ENCODE measurements at regions not wholly inside any gene's neighbourhood (a gene's known extent, or its start where the extent isn't known, plus 50 kb on each side); places are given as distances from the start of the nearest gene placed in this dataset.
"Not testable (repeated sequence)": the region's sequence is repeated elsewhere in the genome, so short reads cannot be mapped to it uniquely, and the experiment has no call there.

DNA sequence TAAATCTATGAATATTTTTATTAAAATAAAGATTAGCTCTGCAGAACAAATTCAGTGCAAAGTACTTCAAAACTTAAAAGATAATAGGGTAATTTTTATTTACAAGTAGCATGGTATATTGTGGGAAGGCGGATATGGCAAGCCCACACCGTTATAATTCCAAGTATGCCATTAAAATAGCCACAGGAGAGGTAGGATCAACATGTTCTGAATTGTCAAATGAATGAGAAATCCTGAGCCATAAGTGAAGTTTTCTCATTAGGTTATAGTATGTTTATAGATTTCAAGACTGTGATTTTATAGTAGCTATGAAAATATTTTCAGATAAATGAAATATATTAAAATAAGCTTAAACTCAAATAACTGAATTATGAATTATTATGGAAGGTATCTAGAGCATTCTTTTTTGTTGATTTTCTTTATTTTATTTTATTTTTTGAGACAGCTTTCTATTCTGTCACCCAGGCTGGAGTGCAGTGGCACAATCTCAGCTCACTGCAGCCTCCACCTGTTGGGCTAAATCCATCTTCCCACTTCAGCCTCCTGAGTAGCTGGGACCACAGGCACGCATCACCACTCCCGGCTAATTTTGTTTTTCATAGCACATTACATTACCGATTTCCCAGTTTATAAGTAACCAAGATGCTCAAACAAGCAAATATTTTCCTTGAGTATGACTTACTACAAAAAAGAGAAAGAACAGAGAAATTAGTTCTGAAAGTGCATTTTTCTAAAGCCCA is 956.6 kb downstream of the GATA3 start:
- no peak for DNase-seq

- no peak for DNase-seq
Measured at GRCh38 chr10:9012312-9012711, 957.8 kb downstream of the GATA3 start.

DNA sequence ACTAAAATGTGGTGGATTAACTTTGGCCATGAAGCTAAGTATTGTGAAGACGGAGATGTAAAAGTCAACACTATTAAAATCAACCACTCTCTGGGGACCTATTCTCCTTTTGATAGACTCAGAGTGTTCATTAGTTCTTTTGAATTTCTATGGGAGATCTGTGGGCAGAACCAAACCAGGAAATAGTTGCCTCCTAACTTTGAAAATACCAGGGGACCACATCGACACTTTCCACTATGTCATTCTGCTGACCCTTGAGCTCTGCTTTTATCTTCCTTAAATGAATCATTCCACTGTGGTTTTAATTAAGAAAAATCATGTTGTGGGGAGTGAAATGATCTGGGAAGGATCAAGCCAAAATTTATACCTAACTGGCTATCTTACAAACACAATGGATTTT is 960.5 kb downstream of the GATA3 start:
- DNase-seq = no peak

- DNase-seq = no peak
Measured at GRCh38 chr10:9015447-9015846, 961.0 kb downstream of the GATA3 start.

DNA sequence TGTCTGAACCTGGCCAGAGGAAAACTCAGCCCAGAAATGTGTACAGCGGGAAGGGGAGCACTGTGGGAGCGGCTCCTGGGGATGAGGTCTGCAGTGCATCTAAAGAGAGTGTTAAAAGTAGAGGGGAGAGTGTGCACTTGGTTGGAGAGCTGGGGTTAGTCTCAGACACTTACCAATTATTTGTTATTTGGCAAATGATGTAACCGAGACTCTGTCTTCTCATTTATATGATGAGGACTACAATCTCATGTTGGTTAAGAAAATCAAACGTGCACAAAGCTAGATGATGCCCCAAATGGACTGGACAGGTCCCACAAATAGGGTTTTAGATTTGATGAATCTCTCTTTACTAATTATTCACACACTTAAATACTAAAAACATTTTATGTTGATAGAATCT is 962.4 kb downstream of the GATA3 start:
- no peak for DNase-seq

DNA sequence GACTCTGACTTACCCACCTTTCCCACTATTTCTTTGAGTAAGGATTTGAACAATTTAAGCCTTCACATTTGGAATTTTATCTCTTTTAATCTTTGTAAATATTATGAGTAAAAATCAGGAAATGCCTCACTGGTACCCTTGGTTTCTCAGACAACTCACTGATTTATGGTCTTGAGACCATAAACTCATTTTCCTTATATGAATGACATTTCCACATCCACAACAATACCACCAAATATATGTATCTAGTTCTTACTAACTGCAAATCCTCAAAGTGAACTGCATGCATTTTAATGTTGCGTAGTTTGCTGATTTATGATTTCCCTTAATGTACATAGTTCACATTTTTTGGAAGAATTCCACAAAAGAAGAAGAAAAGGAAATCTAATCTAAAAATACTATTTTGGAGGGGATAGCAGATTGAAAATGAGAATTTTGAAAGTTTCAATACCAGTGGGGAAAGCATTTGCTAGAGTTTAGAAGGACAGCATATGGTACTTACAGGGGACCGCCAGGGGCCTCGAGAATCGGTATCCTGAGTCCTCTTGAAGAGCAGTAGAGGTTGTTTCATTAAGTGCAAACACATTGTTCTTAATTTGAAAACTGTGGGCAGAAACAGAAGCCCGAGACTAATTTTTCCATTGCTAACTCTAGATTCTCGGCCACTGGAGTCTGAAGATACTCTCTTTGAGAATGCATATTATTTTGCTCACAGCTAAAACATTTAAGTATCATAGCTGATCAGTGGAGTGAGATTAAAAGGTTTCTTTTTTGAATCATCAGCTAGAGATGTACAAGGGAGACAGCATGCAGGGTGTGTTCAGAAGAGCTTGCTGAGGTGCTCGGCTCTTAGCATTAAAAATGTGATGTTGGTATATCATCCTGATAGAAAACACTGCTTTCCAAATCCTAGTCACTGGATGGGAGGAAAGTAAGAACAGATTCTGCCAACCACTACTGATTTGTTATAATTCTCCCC is 964.0 kb downstream of the GATA3 start:
- DNase-seq = no peak

DNA sequence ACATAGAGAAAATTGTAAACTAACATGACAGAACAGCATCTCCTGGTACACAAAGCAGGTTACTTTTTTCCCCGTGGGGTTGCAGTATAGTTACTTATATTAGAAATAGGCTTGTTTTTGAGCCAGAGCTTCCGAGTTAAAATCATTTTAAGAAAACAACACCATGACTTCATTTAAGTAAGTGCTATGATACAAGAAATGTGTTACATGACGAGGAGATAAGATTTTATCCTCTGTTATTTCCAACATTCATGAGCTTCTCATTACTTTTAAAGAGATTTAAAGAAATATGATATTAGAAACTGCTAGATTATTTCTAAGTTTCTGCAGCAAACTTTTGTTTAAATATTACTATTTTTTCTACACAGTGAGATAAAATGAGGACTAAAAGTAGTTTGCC is 968.7 kb downstream of the GATA3 start:
- no peak for DNase-seq

- no peak for DNase-seq
Measured at GRCh38 chr10:9024210-9024609, 969.7 kb downstream of the GATA3 start.

DNA sequence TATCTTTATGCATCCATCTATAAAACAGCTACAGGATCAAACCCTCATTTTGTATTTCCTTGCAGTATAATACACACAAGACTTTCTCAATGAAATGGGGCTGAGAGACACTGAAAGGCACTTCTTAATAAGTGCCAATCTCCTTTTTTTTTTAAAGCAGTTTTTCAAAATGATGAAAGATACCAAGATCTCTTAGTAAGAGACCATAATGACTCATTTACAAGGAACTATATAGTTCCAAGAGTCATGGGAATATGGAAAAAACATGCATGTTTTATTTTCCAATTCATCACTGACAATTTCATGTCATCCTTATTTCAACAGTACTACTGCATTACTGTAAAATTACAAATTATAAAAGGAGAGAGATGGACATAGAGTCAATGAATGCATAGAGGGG is 973.7 kb downstream of the GATA3 start:
- no peak for DNase-seq

DNA sequence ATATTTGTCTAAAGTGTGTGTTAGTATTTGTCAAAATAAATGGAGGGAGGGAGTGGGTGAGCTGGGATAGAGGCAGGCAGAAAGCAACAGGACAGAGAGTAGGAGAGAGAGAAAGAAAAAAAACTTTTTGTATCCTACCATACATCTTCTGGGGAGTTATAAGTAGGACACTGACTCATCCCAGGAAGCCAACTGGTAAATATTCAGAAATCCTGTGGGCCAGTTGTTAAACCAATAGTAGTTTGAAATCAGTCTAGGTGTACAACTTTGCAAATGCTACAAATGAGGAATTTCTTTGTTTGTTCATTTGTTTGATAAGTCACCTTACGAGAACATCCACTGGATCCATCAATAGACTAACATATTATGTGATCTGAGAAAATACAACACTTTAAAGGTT is 980.9 kb downstream of the GATA3 start:
- DNase-seq = no peak

DNA sequence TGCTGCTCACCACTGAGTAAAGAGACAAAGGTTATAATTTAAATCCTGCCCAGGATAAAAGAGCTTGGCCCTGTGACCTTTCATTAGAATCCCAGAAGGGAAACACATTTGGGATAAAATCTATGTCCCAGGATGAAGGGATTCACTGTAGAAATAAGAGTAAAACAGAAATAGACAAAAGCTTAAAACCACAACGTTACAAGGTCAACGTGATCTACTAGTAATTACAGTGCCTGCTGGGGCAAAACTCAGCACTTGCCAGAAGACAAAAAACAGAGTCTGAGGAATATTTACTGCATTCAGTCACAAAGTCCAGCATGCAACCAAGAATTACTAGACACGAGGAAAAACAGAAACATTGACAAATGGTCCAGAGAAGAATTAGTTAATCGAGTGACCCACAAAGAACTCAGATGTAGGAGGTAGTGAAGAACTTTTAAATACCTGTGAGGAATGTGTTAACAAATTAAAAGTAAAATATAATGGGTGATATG is 982.3 kb downstream of the GATA3 start:
- no peak for DNase-seq

DNA sequence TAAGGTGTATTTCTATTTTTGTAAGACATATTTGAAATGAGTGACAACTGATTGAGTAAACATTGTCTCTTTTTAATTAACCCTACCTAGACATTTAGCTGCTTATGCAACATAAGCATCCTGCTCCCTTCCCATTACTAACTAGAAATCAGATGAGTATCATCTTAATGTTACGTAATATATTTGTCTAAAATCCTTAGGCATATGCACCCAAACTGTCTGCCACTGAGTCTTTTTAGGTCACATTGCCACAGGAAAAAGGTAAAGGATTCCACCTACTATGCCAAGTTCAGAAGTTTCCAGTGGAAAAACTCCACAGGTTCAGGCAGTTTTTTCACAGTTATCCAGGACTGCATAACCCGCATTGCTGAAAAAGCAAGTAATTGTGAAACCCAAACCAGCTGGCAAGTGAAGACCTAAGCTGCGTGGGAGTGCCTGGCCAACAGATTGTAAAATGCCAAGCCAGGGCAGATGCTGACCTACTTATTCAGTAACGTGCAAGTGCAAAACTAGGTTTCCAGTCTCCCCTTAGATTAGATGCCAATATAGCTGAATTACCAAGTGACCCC is 983.7 kb downstream of the GATA3 start:
- DNase-seq = no peak

GRCh38 chr10:9043466-9043865 is 989.0 kb downstream of the GATA3 start:
- no peak for DNase-seq

- no peak for DNase-seq
Measured at GRCh38 chr10:9045311-9045710, 990.8 kb downstream of the GATA3 start.

- no peak for DNase-seq
Measured at GRCh38 chr10:9051328-9051974, 997.0 kb downstream of the GATA3 start.

GRCh38 chr10:9052767-9053166 is 998.3 kb downstream of the GATA3 start:
- DNase-seq = no peak

- no peak for DNase-seq
Measured at GRCh38 chr10:9056521-9056920, 1002.0 kb downstream of the GATA3 start.

GRCh38 chr10:9057293-9057692 is 1002.8 kb downstream of the GATA3 start:
- DNase-seq = not testable (repeated sequence)

DNA sequence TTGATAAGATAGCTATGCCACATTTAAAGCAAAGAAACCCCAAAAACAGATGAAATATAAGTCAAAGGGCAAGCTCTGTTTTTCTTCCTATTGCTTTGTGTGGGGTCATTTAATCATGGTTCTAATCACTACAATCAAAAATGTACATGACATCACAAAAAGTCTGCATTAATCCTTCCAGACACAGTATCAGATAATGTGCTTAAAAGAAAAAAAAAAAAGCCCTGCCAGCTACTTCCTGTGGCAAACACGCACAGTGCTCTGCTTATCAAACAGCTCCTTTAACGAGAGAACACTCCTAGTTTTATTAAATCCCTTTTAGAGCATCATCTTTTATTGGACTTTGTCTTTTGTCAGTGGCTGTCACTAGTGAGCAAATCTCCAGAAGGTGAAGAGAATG is 1005.8 kb downstream of the GATA3 start:
- DNase-seq = no peak

DNA sequence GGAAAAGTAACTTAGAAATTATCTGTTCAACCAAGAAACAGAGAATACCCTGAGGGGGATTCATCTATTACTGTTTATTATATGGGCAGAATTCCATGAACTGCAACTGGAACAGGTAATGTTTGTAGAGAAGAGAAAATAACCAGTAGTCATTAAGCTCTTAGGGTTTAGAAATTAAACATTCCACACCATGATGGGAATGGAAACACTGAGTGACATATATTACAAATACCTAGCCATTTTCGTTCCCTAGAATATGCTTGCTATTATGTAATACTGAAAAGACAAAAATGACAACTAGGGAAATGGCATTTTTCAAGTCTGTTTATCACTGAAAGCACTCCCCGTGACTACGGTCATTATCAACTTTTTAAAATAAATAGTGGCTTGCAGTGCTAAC is 1007.4 kb downstream of the GATA3 start:
- no peak for DNase-seq

DNA sequence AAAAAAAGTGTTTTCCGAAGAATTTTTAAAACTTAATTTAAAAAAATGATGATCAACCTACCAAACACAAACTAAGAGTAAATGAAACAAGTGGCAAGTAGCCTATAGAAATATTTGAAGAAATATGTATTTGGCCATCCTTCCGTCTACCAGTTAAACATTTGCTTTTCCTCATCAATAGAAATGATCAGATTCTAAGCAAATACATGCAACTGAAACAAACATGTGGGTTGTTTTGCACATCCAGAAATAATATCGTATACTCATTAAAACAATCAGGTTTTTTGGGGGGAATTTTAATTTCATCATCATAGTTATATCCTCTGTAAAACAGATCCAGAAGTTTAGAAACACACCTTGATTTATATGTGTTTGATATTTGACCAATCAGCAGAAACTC is 1011.7 kb downstream of the GATA3 start:
- no peak for DNase-seq

DNA sequence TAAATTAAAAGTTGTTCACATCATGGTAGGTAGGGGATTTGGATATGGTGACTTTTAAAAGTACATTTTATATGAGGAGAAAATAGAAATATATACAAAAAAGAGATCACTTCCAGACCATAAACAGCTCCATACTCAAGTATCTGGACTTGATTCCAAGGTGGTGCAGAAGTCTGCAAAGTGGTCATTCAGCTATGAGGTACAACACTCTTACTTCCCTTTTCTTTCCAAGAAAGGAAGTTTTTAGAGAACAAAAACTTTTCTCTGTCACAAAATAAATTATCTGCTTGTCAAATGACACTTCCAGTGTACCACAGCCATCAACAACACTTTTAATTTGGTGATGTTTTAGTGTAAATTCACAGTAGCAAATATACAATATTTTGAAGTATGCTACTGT is 1013.5 kb downstream of the GATA3 start:
- no peak for DNase-seq

- DNase-seq = no peak
Measured at GRCh38 chr10:9069136-9069535, 1014.6 kb downstream of the GATA3 start.
